ENCODE measurements at regions not wholly inside any gene's neighbourhood (a gene's known extent, or its start where the extent isn't known, plus 50 kb on each side); places are given as distances from the start of the nearest gene placed in this dataset.

- H3K4me1 ChIP-seq (ENCODE audit: insufficient read depth, low read length): no peaks in the 10 kb centered on the region
- POLR2A ChIA-PET: no interaction called here
- H3K9me3 ChIP-seq (ENCODE audit: low read length): peaks cover 24% of the 10 kb centered on the region
- H4K20me1 ChIP-seq (ENCODE audit: insufficient read depth, low read length): no peaks in the 10 kb centered on the region
- CTCF ChIA-PET (ENCODE audit: low intra/inter-chr PET ratio, low total read pairs): no interaction called here
- ATAC-seq (no peak), DNase-seq (ENCODE audit: low spot score) (no peak), FAIRE-seq (no peak)
- H3K27me3 ChIP-seq (ENCODE audit: control insufficient read depth in 1 of 2, insufficient read depth in 2 of 2, low read length in 2 of 2): no peaks in the 10 kb centered on the region
- H3K27ac ChIP-seq (ENCODE audit: extremely low read length, insufficient read depth, low read length): no peak overlapping the region
- intact Hi-C loops (cut with micrococcal nuclease; ENCODE audit: unreplicated experiment): no loop called here
- H3K9ac ChIP-seq (ENCODE audit: insufficient read depth, low read depth, low read length): no peak overlapping the region
- no peak overlapping the region for H3K4me2 ChIP-seq (ENCODE audit: low read depth, low read length)
- BruUV-seq (replicated peaks): no TSS peak
- TF ChIP-seq AGO2 (optimal IDR thresholded peaks at IDR 0.05; ENCODE audit: low read depth, low read length) (no peak), SSRP1 (CRISPR knock-in tag; IDR thresholded peaks at IDR 0.05) (no peak), ZNF101 (CRISPR knock-in tag; IDR thresholded peaks at IDR 0.05; ENCODE audit: borderline replicate concordance, low read depth) (no peak), YY1 (IDR thresholded peaks at IDR 0.05; ENCODE audit: insufficient read depth, insufficient replicate concordance, low read depth, low read length) (no peak), ZBTB21 (CRISPR knock-in tag; IDR thresholded peaks at IDR 0.05) (no peak), FOXA1 (IDR thresholded peaks at IDR 0.05) (no peak), FOXA1 (CRISPR knock-in tag; IDR thresholded peaks at IDR 0.05) (no peak), ZNF343 (CRISPR knock-in tag; IDR thresholded peaks at IDR 0.05) (no peak), ZSCAN30 (CRISPR knock-in tag; IDR thresholded peaks at IDR 0.05) (no peak), U2AF1 (optimal IDR thresholded peaks at IDR 0.05; ENCODE audit: low read depth, low read length) (no peak), MED1 (CRISPR knock-in tag; IDR thresholded peaks at IDR 0.05) (no peak), TBX3 (IDR thresholded peaks at IDR 0.05; ENCODE audit: borderline replicate concordance) (no peak), HCFC1 (IDR thresholded peaks at IDR 0.05; ENCODE audit: low read depth, low read length) (no peak), FLYWCH1 (CRISPR knock-in tag; IDR thresholded peaks at IDR 0.05) (no peak), ZNF691 (CRISPR knock-in tag; IDR thresholded peaks at IDR 0.05; ENCODE audit: borderline replicate concordance, low read depth) (no peak), ZNF710 (CRISPR knock-in tag; IDR thresholded peaks at IDR 0.05; ENCODE audit: borderline replicate concordance) (no peak), ATF6 (CRISPR knock-in tag; conservative IDR thresholded peaks at IDR 0.05) (no peak), ZNF501 (CRISPR knock-in tag; IDR thresholded peaks at IDR 0.05) (no peak), THYN1 (CRISPR knock-in tag; IDR thresholded peaks at IDR 0.05; ENCODE audit: borderline replicate concordance, low read depth) (no peak), BATF2 (CRISPR knock-in tag; IDR thresholded peaks at IDR 0.05) (no peak), IRF1 (CRISPR knock-in tag; IDR thresholded peaks at IDR 0.05; ENCODE audit: low read depth) (no peak)
- no peak overlapping the region for H3K4me3 ChIP-seq (replicated peaks in 1 of 3; ENCODE audit: insufficient read depth in 1 of 3, low read depth in 2 of 3, low read length in 3 of 3)
- in situ Hi-C loops (cut with HindIII; ENCODE audit: extremely low pct_ligation_motif_present, low pct_unique_long_range_greater_than_20kb): no loop called here
- H3K79me2 ChIP-seq (ENCODE audit: insufficient read depth, low read length): no peaks in the 10 kb centered on the region
- H2AFZ ChIP-seq (ENCODE audit: low read length): no peak overlapping the region
- no peaks in the 10 kb centered on the region for H3K36me3 ChIP-seq (replicated peaks in 1 of 2; ENCODE audit: control insufficient read depth in 1 of 2, insufficient read depth in 2 of 2, low read length in 2 of 2)
- 0% methylated on average over 4 of the region's 4 CpGs for WGBS (ENCODE audit: low lambda C conversion rate)
Measured at GRCh38 chr13:65746406-65746921, 1483.7 kb downstream of the PCDH9 start.
